HUES64 (cell line): ENCODE measurements at regions not wholly inside any gene's neighbourhood (a gene's known extent, or its start where the extent isn't known, plus 50 kb on each side); places are given as distances from the start of the nearest gene placed in this dataset.

ENCODE experiments used
- H3K27ac ChIP-seq: 2 replicates; pipeline ENCODE4 v1.7.0; 2013; ENCODE audit warnings: low read depth, low read length, inconsistent platforms
- H3K27me3 ChIP-seq: 2 replicates; pipeline ENCODE4 v1.6.1; 2013; ENCODE audit warnings: mild to moderate bottlenecking, low read length; ENCODE audit not compliant: insufficient read depth
- H3K36me3 ChIP-seq: 2 replicates; pipeline ENCODE4 v1.6.1; 2013; ENCODE audit warnings: mild to moderate bottlenecking, low read length; ENCODE audit not compliant: insufficient read depth
- H3K4me1 ChIP-seq: 2 replicates; pipeline ENCODE4 v1.6.1; 2013; ENCODE audit warnings: mild to moderate bottlenecking, low read length, moderate library complexity; ENCODE audit not compliant: insufficient read depth
- H3K4me3 ChIP-seq: 2 replicates; pipeline ENCODE4 v1.5.1; 2013; ENCODE audit warnings: mild to moderate bottlenecking, low read length, moderate library complexity
- H3K9ac ChIP-seq: 2 replicates; pipeline ENCODE4 v1.6.1; 2013; ENCODE audit warnings: mild to moderate bottlenecking, low read depth, low read length
- H3K9me3 ChIP-seq: 2 replicates; pipeline ENCODE4 v1.6.1; 2013; ENCODE audit warnings: low read depth, low read length; ENCODE audit not compliant: insufficient read depth
- WGBS: fragments of 150-250, 120-280 bp; methylation state at CpG from one replicate; pipeline ENCODE4 v1.1.7; 2013; ENCODE audit warnings: missing lambda C conversion rate; 5-methylcytosine and 5-hydroxymethylcytosine counted together

GRCh38 chr2:2932692-2933305 is 444.8 kb downstream of the EIPR1 start:
- H3K4me1 ChIP-seq: no peaks in the 10 kb centered on the region
- H3K27me3 ChIP-seq: no peaks in the 10 kb centered on the region
- H3K9ac ChIP-seq: no peak overlapping the region
- no peaks in the 10 kb centered on the region for H3K36me3 ChIP-seq
- H3K4me3 ChIP-seq: no peak overlapping the region
- 88% methylated on average over 15 of the region's 16 CpGs for WGBS
- no peak overlapping the region for H3K27ac ChIP-seq
- peaks cover 9% of the 10 kb centered on the region for H3K9me3 ChIP-seq

- Histone ChIP-seq H3K4me1 (no peaks in the 10 kb centered on the region), H3K9ac (no peak overlapping the region), H3K9me3 (peaks cover 9% of the 10 kb centered on the region), H3K4me3 (no peak overlapping the region), H3K36me3 (no peaks in the 10 kb centered on the region), H3K27ac (no peak overlapping the region), H3K27me3 (no peaks in the 10 kb centered on the region)
- 82% methylated on average over 15 of the region's 15 CpGs for WGBS
These were observed 445.4 kb downstream of the EIPR1 start for GRCh38 chr2:2932189-2932588.

- H3K4me3 ChIP-seq: no peak overlapping the region
- no peaks in the 10 kb centered on the region for H3K4me1 ChIP-seq
- H3K9me3 ChIP-seq: peaks cover 9% of the 10 kb centered on the region
- H3K9ac ChIP-seq: no peak overlapping the region
- WGBS: 91% methylated on average over 12 of the region's 12 CpGs
- H3K27ac ChIP-seq: no peak overlapping the region
- H3K27me3 ChIP-seq: no peaks in the 10 kb centered on the region
- H3K36me3 ChIP-seq: no peaks in the 10 kb centered on the region
These were observed 446.1 kb downstream of the EIPR1 start for GRCh38 chr2:2931318-2932075.

- H3K4me1 ChIP-seq: no peaks in the 10 kb centered on the region
- no peak overlapping the region for H3K9ac ChIP-seq
- no peak overlapping the region for H3K4me3 ChIP-seq
- H3K27ac ChIP-seq: no peak overlapping the region
- peaks cover 9% of the 10 kb centered on the region for H3K9me3 ChIP-seq
- WGBS: 88% methylated on average over 2 of the region's 2 CpGs
- H3K36me3 ChIP-seq: no peaks in the 10 kb centered on the region
- H3K27me3 ChIP-seq: no peaks in the 10 kb centered on the region
These were observed 446.8 kb downstream of the EIPR1 start for GRCh38 chr2:2930841-2931240.

DNA sequence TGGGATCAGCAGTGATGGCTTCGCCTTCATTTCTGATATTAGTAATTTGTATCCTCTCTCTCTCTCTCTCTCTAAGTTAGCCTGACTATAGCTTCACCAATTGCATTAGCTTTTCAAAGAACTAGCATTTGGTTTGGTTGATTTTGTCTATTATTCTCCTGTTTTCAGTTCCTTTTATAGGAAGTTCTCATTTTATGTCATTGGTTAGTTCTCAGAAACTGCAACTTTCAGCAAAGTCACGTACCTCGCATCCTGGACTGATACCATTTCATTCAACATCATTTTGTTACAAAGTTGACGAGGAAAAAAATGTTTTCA is 450.8 kb downstream of the EIPR1 start:
- no peak overlapping the region for H3K27ac ChIP-seq
- H3K9ac ChIP-seq: no peak overlapping the region
- peaks cover 9% of the 10 kb centered on the region for H3K9me3 ChIP-seq
- no peaks in the 10 kb centered on the region for H3K27me3 ChIP-seq
- 67% methylated on average over 3 of the region's 4 CpGs for WGBS
- H3K4me3 ChIP-seq: no peak overlapping the region
- no peaks in the 10 kb centered on the region for H3K36me3 ChIP-seq
- H3K4me1 ChIP-seq: no peaks in the 10 kb centered on the region

DNA sequence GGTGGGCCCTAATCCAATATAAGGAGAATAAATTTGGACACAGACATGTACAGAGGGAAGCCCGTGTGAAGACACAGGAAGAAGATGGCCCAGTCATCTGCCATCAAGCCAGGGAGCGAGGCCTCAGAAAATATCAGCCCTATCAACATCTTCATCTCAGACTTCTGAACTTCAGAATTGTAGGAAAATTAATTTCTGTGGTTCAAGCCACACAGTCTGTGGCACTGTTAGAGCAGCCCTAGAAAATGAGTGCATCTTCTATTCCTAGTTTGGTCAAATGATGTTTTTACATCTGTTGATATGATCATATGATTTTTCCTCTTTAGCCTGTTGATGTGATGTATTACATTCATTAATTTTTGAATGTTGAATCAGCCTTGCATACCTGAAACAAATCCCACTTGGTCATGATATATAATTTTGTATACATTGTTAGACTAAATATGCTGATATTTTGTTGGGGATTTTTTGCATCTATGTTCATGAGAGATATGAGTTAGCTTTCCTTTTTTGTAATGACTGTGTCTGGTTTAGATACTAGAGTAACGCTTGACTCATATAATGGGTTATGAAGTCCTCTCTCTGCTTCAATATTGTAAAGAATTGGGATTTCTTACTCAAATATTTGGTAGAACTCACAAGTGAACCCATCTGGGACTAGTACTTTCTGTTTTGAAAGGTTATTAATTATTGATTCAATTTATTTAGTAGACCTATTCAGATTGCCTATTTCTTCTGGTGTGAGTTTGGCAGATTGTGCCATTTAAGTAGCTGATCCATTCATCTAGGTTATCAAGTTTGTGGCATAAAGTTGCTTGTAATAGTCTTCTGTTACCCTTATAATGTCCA is 451.4 kb downstream of the EIPR1 start:
- H3K4me1 ChIP-seq: no peaks in the 10 kb centered on the region
- H3K4me3 ChIP-seq: no peak overlapping the region
- no peak overlapping the region for H3K9ac ChIP-seq
- H3K9me3 ChIP-seq: peaks cover 9% of the 10 kb centered on the region
- 96% methylated on average over 3 of the region's 3 CpGs for WGBS
- H3K27ac ChIP-seq: no peak overlapping the region
- H3K27me3 ChIP-seq: no peaks in the 10 kb centered on the region
- no peaks in the 10 kb centered on the region for H3K36me3 ChIP-seq

GRCh38 chr2:2922156-2922555 is 455.5 kb downstream of the EIPR1 start:
- Histone ChIP-seq H3K27ac (no peak overlapping the region), H3K27me3 (no peaks in the 10 kb centered on the region), H3K4me1 (no peaks in the 10 kb centered on the region), H3K9ac (no peak overlapping the region), H3K4me3 (no peak overlapping the region), H3K36me3 (no peaks in the 10 kb centered on the region), H3K9me3 (no peaks in the 10 kb centered on the region)
- WGBS: 94% methylated on average over 5 of the region's 6 CpGs

GRCh38 chr2:2921011-2921720 is 456.5 kb downstream of the EIPR1 start:
- Histone ChIP-seq H3K27ac (no peak overlapping the region), H3K27me3 (no peaks in the 10 kb centered on the region), H3K36me3 (no peaks in the 10 kb centered on the region), H3K9ac (no peak overlapping the region), H3K4me3 (no peak overlapping the region), H3K4me1 (no peaks in the 10 kb centered on the region), H3K9me3 (no peaks in the 10 kb centered on the region)
- 96% methylated on average over 16 of the region's 16 CpGs for WGBS

- 91% methylated on average over 10 of the region's 10 CpGs for WGBS
These were observed 457.8 kb downstream of the EIPR1 start for GRCh38 chr2:2919574-2920365.

GRCh38 chr2:2919026-2919425 is 458.6 kb downstream of the EIPR1 start:
- Histone ChIP-seq H3K9ac (no peak overlapping the region), H3K27me3 (no peaks in the 10 kb centered on the region), H3K4me3 (no peak overlapping the region), H3K27ac (no peak overlapping the region), H3K36me3 (no peaks in the 10 kb centered on the region), H3K4me1 (no peaks in the 10 kb centered on the region), H3K9me3 (no peaks in the 10 kb centered on the region)
- 95% methylated on average over 5 of the region's 5 CpGs for WGBS

More at GRCh38 chr2:2919574-2920365, 457.8 kb downstream of the EIPR1 start:
- no peak overlapping the region for H3K27ac ChIP-seq
- H3K4me3 ChIP-seq: no peak overlapping the region
- no peaks in the 10 kb centered on the region for H3K36me3 ChIP-seq
- no peaks in the 10 kb centered on the region for H3K9me3 ChIP-seq
- no peaks in the 10 kb centered on the region for H3K27me3 ChIP-seq
- no peaks in the 10 kb centered on the region for H3K4me1 ChIP-seq
- H3K9ac ChIP-seq: no peak overlapping the region
